GM12878 (cell line): ENCODE measurements at regions not wholly inside any gene's neighbourhood (a gene's known extent, or its start where the extent isn't known, plus 50 kb on each side); places are given as distances from the start of the nearest gene placed in this dataset.

Source experiments
- ATAC-seq: fragments of 200-7000 bp; cut with Tn5 transposase; 3 replicates; pipeline ENCODE4 v1.9.1; 2020; ENCODE audit warnings: mild to moderate bottlenecking, moderate library complexity
- BruUV-seq: library from RNA; stranded (reverse); fragments of 400-500 nt; replicated peaks from 2 replicates; lab custom pipeline; 2021; lab: Mats Ljungman, UMichigan
- CTCF ChIA-PET: fragments of 300-600 bp; sonication (Branson Sonifier 250); formaldehyde crosslinking; extraction: SDS; loops from one replicate; lab custom pipeline; 2021; ENCODE audit warnings: inconsistent platforms; lab: Yijun Ruan, JAX
- POLR2A ChIA-PET: fragments of 350-600 bp; formaldehyde crosslinking; extraction: SDS; loops from one replicate; lab custom pipeline; 2021; ENCODE audit warnings: inconsistent platforms; lab: Charles Lee
- RAD21 ChIA-PET: fragments of 300-600 bp; sonication (Branson Sonifier 250); formaldehyde crosslinking; loops from one replicate; lab custom pipeline; 2023; ENCODE audit warnings: antibody characterized with exemption; ENCODE audit not compliant: unreplicated experiment; lab: Charles Lee
- SMC1A ChIA-PET: fragments of 300-600 bp; sonication (Branson Sonifier 250); formaldehyde crosslinking; loops from one replicate; lab custom pipeline; 2023; ENCODE audit not compliant: unreplicated experiment, uncharacterized antibody; lab: Charles Lee
- DNase-seq: peaks from one replicate; pipeline ENCODE4 v3.0.0-alpha.2; 2011; ENCODE audit warnings: low read depth, low spot score
- FAIRE-seq: peaks from 3 replicates; lab custom pipeline; 2011; peaks lifted over from hg19 to GRCh38; lab: Jason Lieb, UNC
- H2AFZ ChIP-seq: 2 replicates; pipeline ENCODE4 v1.6.0; 2011; ENCODE audit warnings: low read depth, low read length, control low read depth; ENCODE audit not compliant: control insufficient read depth
- H3K27ac ChIP-seq: 2 replicates; pipeline ENCODE4 v1.5.1; 2011; ENCODE audit warnings: control low read depth; ENCODE audit not compliant: control insufficient read depth, insufficient read depth
- H3K27me3 ChIP-seq, 2 experiments: replicated peaks in 1 of 2; 2 replicates each; pipeline versions ENCODE4 v1.6.0 to v1.6.1; 2011; ENCODE audit warnings: low read length in 1 of 2; ENCODE audit not compliant: control insufficient read depth in 2 of 2, insufficient read depth in 2 of 2
- H3K36me3 ChIP-seq, 2 experiments: 2 replicates each; pipeline ENCODE4 v1.5.1; 2011; ENCODE audit warnings: low read length in 1 of 2; ENCODE audit not compliant: control insufficient read depth in 2 of 2, insufficient read depth in 2 of 2
- H3K4me1 ChIP-seq: 2 replicates; pipeline ENCODE4 v1.6.1; 2011; ENCODE audit warnings: mild to moderate bottlenecking, low read length, moderate library complexity, mixed read lengths; ENCODE audit not compliant: control insufficient read depth, insufficient read depth
- H3K4me2 ChIP-seq: 2 replicates; pipeline ENCODE4 v1.6.0; 2011; ENCODE audit warnings: control low read depth; ENCODE audit not compliant: control insufficient read depth, insufficient read depth
- H3K4me3 ChIP-seq: fragments of 200-600 bp; sonication (generic); 2 replicates; pipeline ENCODE4 v1.5.1; 2016
- H3K79me2 ChIP-seq: 2 replicates; pipeline ENCODE4 v1.6.0; 2011; ENCODE audit warnings: low read length; ENCODE audit not compliant: control insufficient read depth, insufficient read depth
- H3K9ac ChIP-seq: 2 replicates; pipeline ENCODE4 v1.8.0; 2011; ENCODE audit warnings: low read length, control low read depth, mixed read lengths; ENCODE audit not compliant: control insufficient read depth, insufficient read depth
- H3K9me3 ChIP-seq: replicated peaks from 3 replicates; pipeline ENCODE4 v1.5.1; 2011; ENCODE audit warnings: mild to moderate bottlenecking, low read length; ENCODE audit not compliant: control insufficient read depth, insufficient read depth
- H4K20me1 ChIP-seq: 2 replicates; pipeline ENCODE4 v1.6.0; 2011; ENCODE audit not compliant: control insufficient read depth, insufficient read depth
- HDGF ChIP-seq: fragments of 450-650 bp; IDR thresholded peaks from 2 replicates; pipeline ENCODE4 v1.6.1; 2016; ENCODE audit warnings: antibody characterized with exemption
- IKZF1 ChIP-seq: fragments of 450-650 bp; conservative IDR thresholded peaks from 2 replicates; pipeline ENCODE4 v1.6.1; 2017; ENCODE audit warnings: antibody characterized with exemption, mild to moderate bottlenecking
- IKZF2 ChIP-seq, 2 experiments: fragments of 450-650 bp; IDR thresholded peaks; 2 replicates each; pipeline ENCODE4 v1.6.1; 2017; ENCODE audit warnings: mild to moderate bottlenecking in 2 of 2, moderate library complexity in 2 of 2
- JUNB ChIP-seq: IDR thresholded peaks from 2 replicates; pipeline ENCODE4 v1.6.1; 2016; ENCODE audit warnings: antibody characterized with exemption, mild to moderate bottlenecking
- KAT2A ChIP-seq: conservative IDR thresholded peaks from 2 replicates; pipeline ENCODE4 v1.6.1; 2011; ENCODE audit warnings: low read depth, low read length; ENCODE audit not compliant: control insufficient read depth
- NFXL1 ChIP-seq: fragments of 450-650 bp; IDR thresholded peaks from 2 replicates; pipeline ENCODE4 v1.6.1; 2017; ENCODE audit warnings: antibody characterized with exemption, mild to moderate bottlenecking, borderline replicate concordance
- PAX5 ChIP-seq: IDR thresholded peaks from 2 replicates; pipeline ENCODE4 v1.6.1; 2011; ENCODE audit warnings: low read depth, low read length, borderline replicate concordance
- SMAD1 ChIP-seq: fragments of 450-650 bp; IDR thresholded peaks from 2 replicates; pipeline ENCODE4 v1.6.1; 2018; ENCODE audit warnings: mild to moderate bottlenecking, low read depth; ENCODE audit not compliant: partially characterized antibody
- STAT1 ChIP-seq: fragments of 450-650 bp; conservative IDR thresholded peaks from 2 replicates; pipeline ENCODE4 v1.6.1; 2014; ENCODE audit warnings: antibody characterized with exemption, mild to moderate bottlenecking
- YBX1 ChIP-seq: fragments of 450-650 bp; IDR thresholded peaks from 2 replicates; pipeline ENCODE4 v1.6.1; 2016; ENCODE audit warnings: antibody characterized with exemption
- WGBS: methylation state at CpG from one replicate; pipeline ENCODE4 v1.1.6; 2016; ENCODE audit warnings: low lambda C conversion rate; ENCODE audit not compliant: insufficient replicate concordance, insufficient coverage; ENCODE audit errors: missing lambda C conversion rate; 5-methylcytosine and 5-hydroxymethylcytosine counted together
- in situ Hi-C: fragments of 300-500 bp; cut with MboI; formaldehyde crosslinking; loops from 9 replicates; pipeline ENCODE4 v1.14.3; 2018; ENCODE audit warnings: mixed read lengths
- intact Hi-C: fragments of 100-400 bp; cut with micrococcal nuclease; formaldehyde crosslinking; loops from one replicate; pipeline ENCODE4 v1.14.2; 2022; ENCODE audit not compliant: unreplicated experiment
- TF ChIP-seq, protein P1 (sequence below): fragments of 450-650 bp; IDR thresholded peaks from 2 replicates; pipeline ENCODE4 v1.6.1; 2017; ENCODE audit warnings: low read depth, mild to moderate bottlenecking, moderate library complexity

DNA sequence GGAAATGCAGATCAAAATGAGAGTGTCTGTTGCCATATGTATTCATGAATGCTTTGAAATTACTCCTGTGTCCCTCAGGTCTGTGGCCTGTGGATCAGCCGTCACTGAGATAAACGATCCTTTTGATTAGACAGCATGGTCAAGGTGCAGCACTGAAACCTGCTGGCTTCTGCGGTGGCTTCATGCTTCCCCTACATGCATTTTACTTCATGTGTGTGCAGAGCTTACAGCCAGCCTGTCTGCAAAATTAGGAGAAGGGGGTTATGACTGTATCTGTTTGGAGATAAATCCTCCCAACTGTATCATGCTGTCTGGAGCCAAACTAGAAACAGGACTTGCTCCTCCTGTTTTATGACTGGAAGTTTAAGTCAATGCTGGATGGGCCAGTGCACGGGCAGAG is 71.0 kb upstream of the PLPP4 start:
- H3K9me3 ChIP-seq = no peaks in the 10 kb centered on the region
- no peak for ATAC-seq
- no peak for TF ChIP-seq HDGF
- no peak for TF ChIP-seq IKZF1
- no peak for TF ChIP-seq STAT1
- TF ChIP-seq, protein P1, sequence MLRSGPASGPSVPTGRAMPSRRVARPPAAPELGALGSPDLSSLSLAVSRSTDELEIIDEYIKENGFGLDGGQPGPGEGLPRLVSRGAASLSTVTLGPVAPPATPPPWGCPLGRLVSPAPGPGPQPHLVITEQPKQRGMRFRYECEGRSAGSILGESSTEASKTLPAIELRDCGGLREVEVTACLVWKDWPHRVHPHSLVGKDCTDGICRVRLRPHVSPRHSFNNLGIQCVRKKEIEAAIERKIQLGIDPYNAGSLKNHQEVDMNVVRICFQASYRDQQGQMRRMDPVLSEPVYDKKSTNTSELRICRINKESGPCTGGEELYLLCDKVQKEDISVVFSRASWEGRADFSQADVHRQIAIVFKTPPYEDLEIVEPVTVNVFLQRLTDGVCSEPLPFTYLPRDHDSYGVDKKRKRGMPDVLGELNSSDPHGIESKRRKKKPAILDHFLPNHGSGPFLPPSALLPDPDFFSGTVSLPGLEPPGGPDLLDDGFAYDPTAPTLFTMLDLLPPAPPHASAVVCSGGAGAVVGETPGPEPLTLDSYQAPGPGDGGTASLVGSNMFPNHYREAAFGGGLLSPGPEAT = no peak
- no peak for TF ChIP-seq SMAD1
- no peak for TF ChIP-seq KAT2A
- no peak for TF ChIP-seq YBX1
- no peak for TF ChIP-seq JUNB
- TF ChIP-seq PAX5 = no peak
- ChIA-PET SMC1A (interaction anchor here (0.6 kb wide), 1 partner anchor 1307 kb away, joined by 3 read pairs; no protein-coding TSS in a partner anchor), POLR2A (no interaction called here), RAD21 (no interaction called here), CTCF (no interaction called here)
- H3K79me2 ChIP-seq = no peaks in the 10 kb centered on the region
- in situ Hi-C loops = no loop called here
- no peaks in the 10 kb centered on the region for H3K27me3 ChIP-seq
- H3K4me1 ChIP-seq = no peaks in the 10 kb centered on the region
- FAIRE-seq = no peak
- DNase-seq = no peak
- no peak overlapping the region for H3K27ac ChIP-seq
- no TSS peak for BruUV-seq
- H2AFZ ChIP-seq = no peak overlapping the region
- no peak overlapping the region for H3K4me3 ChIP-seq
- 16% methylated on average over 4 of the region's 4 CpGs for WGBS
- no peaks in the 10 kb centered on the region for H3K36me3 ChIP-seq
- intact Hi-C loops = no loop called here
- no peaks in the 10 kb centered on the region for H4K20me1 ChIP-seq
- H3K4me2 ChIP-seq = no peak overlapping the region
- no peak overlapping the region for H3K9ac ChIP-seq

DNA sequence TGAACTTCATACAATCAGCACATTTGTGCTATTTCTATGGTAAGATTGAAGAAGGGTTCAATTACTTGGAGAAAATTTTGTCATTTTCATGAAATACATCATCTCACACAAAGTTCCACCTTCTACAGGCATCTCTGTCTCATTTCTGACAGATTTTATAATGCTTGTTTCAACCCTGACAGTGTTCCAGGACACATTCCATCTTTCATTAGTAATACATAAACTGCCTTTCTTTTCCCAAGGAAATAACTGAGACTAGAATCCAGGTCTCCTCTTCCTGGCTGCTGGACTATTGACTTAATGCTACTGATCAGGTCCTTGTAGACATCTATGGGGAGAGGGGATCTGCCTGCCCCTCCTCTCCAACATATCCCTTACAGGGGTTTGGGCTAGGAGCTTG is 70.1 kb upstream of the PLPP4 start:
- SMC1A ChIA-PET = no interaction called here
- FAIRE-seq (no peak), ATAC-seq (no peak), DNase-seq (no peak)
- CTCF ChIA-PET = no interaction called here
- Histone ChIP-seq H3K79me2 (no peaks in the 10 kb centered on the region), H3K27me3 (no peaks in the 10 kb centered on the region), H3K27ac (no peak overlapping the region), H3K9me3 (no peaks in the 10 kb centered on the region), H3K4me1 (no peaks in the 10 kb centered on the region), H3K4me2 (no peak overlapping the region), H3K4me3 (no peak overlapping the region), H3K9ac (no peak overlapping the region), H2AFZ (no peak overlapping the region), H3K36me3 (no peaks in the 10 kb centered on the region), H4K20me1 (no peaks in the 10 kb centered on the region)
- RAD21 ChIA-PET = no interaction called here
- no TSS peak for BruUV-seq
- POLR2A ChIA-PET = no interaction called here
- no peak for TF ChIP-seq PAX5
- TF ChIP-seq IKZF2 (IDR thresholded peaks at IDR 0.05) = no peak
- no peak for TF ChIP-seq NFXL1
- intact Hi-C loops = no loop called here
- in situ Hi-C loops = no loop called here
